ENCODE measurements at regions not wholly inside any gene's neighbourhood (a gene's known extent, or its start where the extent isn't known, plus 50 kb on each side); places are given as distances from the start of the nearest gene placed in this dataset.

DNA sequence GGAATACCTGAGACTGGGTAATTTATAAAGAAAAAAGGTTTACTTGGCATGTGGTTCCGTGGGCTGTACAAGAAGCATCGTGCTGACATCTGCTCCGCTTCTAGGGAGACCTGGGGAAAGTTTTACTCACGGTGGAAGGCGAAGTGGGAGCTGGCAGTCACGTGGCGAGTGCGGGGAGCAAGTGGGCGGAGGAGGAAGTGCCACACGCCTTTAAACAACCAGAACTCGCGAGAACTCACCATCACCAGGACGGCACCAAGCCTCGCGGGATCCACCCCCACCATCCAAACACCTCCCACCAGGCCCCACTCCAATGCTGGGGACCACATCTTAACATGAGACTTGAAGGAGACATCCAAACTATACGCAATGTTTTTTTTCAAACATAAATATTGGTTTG lies 406.2 kb upstream of the IRX4 start:
- no peak for TF ChIP-seq POLR2A (IDR thresholded peaks at IDR 0.05)
- TF ChIP-seq, protein P1, sequence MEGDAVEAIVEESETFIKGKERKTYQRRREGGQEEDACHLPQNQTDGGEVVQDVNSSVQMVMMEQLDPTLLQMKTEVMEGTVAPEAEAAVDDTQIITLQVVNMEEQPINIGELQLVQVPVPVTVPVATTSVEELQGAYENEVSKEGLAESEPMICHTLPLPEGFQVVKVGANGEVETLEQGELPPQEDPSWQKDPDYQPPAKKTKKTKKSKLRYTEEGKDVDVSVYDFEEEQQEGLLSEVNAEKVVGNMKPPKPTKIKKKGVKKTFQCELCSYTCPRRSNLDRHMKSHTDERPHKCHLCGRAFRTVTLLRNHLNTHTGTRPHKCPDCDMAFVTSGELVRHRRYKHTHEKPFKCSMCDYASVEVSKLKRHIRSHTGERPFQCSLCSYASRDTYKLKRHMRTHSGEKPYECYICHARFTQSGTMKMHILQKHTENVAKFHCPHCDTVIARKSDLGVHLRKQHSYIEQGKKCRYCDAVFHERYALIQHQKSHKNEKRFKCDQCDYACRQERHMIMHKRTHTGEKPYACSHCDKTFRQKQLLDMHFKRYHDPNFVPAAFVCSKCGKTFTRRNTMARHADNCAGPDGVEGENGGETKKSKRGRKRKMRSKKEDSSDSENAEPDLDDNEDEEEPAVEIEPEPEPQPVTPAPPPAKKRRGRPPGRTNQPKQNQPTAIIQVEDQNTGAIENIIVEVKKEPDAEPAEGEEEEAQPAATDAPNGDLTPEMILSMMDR (IDR thresholded peaks at IDR 0.05): no peak

Data from lower leg skin (tissue), 3 donors.